HG03175 (cell line): ENCODE measurements at regions not wholly inside any gene's neighbourhood (a gene's known extent, or its start where the extent isn't known, plus 50 kb on each side); places are given as distances from the start of the nearest gene placed in this dataset.

Experiments
- ATAC-seq: cut with Tn5 transposase; IDR thresholded peaks from one replicate; pipeline ENCODE4 v1.9.1; 2021; ENCODE audit warnings: mild to moderate bottlenecking, moderate library complexity; ENCODE audit not compliant: unreplicated experiment

DNA sequence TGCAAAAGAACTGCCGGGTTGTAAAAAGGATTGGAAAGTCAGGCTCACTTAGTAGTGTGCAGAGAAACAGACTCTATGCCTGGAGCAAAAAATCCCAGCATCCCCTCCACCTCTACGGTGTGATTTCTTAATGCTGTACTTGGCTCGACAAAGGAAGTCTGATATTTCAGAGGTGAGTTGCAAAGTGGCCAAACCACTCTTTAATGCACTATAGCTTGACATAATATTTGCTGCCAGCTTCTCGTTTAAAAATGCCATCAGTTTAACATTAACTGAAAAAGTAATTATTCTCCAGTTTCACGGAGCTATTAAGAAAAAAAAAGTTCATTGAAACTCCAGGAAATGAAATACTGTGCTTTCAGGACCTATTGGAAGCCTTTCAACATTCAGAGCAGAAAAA lies 448.3 kb upstream of the ZFP42 start:
- no peak for ATAC-seq

DNA sequence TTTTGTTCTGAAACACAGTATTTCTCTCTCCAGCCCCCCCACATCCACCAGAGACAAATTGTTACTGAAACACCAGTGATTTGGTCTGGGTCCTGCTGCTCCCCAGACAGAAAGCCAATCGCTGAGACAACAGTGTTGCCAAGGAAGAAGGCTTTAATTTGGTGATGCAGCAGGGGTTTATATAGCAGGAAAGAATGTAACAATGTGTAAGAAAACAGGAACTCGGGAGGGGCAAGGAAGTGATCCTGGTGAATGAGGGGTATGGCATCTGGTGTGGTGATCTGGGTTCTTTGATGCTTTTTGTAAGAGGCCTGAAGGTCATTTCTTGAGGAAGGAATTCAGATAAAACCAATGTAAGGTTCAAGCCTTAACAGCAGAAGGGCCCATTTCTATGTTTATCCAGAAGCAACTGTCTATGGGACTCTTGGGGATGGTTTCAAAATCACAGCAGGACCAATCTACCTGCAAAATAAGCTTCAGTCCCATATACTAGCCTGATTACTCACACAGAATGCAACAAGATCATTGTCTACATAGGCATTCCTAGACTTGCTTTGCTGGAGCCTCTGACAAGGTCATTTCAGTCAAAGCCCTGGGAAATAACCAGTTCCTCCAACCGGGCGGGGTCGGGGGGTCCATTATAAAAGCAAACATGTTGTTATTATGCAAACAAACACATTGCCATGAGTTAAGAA lies 445.2 kb upstream of the ZFP42 start:
- no peak for ATAC-seq

DNA sequence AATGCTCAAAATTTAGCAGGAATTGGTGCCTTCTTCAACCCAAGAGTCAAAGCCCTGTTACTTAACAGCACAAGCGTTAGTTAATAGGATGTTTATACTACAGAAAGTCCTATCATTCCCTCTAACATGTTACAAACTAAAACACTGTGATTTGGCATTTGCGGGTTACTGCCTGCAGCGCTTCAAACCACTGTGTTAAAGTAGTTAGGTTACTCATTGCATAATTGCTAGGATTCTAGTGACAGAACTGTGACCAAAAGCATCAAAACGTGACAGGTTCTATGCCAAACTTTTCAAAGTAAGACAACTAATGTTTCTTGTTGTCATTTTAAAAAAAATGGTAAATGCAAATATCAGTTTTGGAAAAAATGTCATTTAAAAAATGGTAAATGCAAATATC lies 442.8 kb upstream of the ZFP42 start:
- no peak for ATAC-seq

DNA sequence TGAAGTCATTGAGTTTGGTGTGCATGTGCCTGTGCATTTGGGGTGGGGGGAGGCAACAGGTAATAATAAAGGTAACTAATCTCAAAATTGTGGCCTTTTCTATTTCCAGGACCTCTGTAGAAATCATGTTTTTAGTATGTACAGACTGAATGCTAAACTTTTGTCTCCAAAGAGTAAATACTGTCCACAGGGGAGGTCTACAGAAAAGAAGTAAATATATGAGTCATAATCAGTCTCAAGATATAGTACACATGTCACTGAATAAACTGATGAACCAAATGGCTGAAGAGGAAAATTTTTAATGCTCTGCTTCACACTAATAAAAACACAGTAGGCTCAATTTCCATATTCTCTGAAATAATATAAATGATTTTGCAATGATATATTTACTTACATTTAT lies 440.4 kb upstream of the ZFP42 start:
- no peak for ATAC-seq

DNA sequence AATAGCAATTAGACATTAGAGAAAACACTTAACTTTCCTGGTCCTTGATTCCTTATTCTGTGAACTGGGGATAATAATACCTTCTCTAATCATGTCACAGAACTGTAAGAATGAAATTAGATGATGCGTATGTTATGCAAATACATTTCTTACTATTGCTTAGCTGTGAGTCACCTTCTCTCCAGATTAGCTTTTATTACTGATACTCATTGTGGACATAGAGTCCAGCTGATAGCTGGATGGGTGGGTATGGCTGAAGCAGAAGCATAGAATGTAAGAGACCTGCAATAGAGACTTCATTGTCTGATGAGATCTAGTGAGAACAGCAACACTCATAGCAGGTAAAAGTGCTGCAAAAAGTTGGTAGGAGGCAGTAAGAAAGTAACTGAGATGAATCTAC lies 437.2 kb upstream of the ZFP42 start:
- no peak for ATAC-seq

DNA sequence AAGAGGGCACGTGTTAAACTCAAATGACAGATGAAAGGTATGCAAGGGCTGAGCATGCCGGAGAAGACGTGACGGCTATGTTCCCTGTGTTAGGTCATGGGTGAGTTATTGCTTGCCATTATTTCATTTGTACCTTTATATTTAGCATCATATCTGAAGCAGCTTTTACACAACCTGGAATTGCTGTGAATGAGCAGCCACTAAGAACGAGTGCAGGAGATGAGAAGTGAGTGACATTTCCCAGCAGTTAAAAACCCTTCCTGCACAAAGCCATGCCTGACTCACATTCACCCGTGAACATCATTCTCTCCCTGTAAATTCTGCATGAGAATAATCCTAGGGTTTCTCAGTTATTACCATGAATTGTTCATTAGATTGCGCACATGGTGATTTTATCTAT lies 433.2 kb upstream of the ZFP42 start:
- ATAC-seq: no peak

DNA sequence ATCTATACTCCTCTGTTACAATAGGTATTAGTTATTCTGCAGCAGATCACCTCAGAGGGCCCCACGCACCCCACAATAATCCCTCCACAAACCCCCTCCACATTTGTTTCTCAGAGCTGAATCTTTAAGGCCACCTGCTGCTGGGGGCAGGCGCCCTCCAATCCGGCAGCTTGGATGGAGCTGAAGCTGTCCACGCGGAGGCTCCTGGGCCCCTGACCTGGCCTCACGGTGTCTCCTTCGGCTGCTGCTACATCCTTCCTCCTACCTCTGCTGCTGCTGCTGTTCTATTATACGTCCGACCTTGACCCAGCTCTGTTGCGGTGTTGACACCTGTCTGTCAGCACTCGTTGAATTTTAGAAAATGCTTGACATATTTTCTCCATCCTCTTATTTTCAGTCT lies 430.2 kb upstream of the ZFP42 start:
- ATAC-seq: no peak

DNA sequence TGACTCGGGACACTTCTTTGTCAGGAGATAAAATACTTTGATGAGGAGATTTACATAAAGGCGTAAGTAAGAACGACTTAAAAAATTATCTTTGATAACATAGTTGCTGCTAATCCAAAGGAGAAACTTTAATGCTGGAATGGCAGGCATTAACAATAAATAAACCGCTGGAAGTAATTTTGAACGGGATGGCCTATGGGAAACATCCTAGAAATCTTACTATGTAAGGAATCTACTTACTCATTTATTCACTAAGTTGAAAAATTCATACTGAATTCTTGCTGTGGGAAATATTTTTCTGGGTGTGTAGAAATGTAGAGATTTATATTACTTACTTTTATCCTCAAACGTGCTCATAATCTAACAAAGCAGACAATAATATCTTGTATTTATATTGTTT lies 425.7 kb upstream of the ZFP42 start:
- ATAC-seq: no peak

DNA sequence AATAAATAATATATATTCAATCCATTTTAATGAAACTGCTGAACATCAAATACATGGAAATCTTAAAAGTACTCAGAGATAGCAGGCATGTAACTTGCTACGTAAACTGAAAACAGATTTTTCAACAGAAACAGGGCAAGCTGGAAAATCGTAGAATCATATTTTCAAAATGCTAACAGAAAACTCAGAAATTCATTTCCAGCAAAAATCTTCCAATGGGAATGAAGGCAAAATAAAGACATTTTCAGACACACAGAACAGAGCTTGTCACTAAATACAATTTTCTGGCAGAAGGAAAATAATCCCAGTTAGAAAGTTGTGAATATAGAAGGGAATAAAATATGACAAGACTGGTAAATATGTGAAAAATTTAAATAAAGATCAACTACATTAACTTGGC lies 419.9 kb upstream of the ZFP42 start:
- ATAC-seq: no peak

DNA sequence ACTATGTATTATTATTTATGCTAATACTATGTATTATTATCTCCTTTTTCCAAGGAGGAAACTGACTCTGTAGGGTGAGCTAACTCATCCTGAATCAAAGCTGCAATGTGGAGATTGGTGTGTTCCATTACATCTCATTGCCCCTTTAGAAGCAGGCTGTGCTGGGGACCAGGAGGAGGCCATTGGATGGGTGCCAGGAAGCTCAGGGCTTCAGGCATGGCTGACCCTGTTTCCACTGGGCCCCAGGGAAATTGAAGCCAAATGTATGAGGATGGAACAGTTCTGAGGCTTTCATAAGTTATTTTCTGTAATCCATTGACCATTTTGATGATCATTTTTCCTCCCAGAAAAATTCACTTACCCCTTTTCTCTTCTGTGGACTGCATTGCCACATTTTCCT lies 418.8 kb upstream of the ZFP42 start:
- no peak for ATAC-seq

DNA sequence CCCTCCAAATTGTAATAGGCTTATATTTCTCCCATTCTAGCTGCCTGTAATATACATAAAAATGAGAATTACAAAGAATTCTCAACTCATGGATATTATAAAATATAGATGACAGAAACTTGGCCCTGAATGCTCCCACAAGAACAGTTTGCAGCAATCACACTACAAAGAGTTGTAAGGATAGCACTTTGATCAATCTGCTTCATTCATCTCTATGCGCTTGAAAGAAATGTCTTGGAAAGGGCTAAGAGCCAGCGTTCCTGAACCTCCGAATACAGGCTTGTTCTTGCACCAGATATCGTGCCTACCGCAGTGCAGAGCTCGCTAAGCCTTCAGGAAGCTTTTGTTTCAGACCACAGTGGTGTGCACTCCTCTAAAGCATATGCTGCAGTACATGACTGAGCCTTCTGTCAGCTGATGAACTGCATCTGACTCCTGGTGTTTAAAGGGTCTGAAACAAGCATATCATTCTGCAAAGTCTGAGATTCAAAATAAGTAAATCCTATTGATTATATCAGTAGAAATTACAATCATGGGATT lies 417.6 kb upstream of the ZFP42 start:
- ATAC-seq: no peak

DNA sequence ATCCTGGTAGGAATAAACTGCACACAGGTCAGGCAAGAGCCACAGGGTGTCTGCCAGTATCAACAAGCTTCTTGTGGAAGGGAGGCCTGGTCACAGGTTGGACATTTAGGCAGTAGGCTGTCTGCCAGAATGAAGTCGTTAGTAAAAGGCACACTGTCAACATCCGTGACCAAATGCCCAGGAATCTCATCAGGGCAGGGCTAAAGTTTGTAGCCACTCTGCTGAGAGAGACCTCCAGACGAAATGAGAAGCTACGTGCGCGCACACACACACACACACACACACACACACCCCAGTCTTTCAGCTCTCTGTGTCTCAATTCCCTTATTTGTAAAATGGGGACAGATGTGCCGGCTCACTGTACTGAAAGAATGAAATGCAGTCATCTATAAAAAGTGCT lies 408.7 kb upstream of the ZFP42 start:
- no peak for ATAC-seq

DNA sequence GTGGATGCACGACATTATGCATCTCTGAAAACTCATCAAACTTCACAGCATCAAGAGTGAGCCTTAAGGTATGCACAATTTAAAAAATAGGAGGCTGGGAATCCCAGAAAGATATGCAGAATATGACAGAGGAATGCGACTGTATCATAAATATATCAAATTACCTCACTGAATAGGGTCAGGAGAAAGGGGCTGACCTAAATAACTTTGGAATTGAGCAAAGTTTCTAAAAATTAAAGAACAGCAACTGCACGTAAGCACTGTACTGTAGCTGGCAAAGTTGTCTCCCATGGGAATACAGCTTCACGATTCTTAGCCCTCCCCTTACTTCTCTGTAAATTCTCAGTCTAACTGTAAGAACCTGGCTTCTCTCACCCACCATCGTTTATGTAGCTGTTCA lies 397.4 kb upstream of the ZFP42 start:
- no peak for ATAC-seq

DNA sequence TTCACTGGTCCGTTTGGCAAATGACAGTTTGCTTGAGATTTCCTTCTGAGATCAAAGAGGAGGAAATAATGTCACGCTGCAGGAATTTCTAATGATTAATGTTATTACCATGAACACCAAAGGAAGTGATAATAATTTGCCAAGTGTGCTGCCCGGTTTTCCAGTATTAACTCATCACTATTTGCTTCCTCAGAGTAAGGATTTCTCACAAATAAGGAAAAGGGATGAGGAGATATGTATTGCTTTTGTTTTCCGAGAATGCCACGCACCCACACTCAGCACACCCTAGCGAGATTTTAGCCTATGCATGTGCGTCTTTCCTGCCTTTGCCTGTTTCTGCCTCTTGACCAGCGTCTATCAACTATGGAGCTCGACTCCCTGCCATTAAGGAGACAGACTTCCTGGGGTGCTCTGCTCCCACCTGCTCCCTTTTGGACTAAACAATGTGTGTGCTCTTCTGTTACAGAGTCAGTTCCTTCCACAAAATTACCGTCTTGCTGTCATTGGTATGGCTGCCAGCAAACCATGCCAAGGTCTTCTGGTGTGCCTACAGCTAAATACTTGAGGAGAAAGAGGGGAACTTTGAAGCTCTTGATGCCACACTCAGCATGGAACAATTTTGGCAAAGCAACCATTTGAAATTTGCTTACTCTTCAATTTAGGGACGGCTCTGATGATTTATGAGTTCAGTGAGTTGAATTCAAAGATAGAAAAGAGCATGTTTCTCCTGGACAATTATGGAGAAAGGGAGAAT lies 393.1 kb upstream of the ZFP42 start:
- no peak for ATAC-seq

DNA sequence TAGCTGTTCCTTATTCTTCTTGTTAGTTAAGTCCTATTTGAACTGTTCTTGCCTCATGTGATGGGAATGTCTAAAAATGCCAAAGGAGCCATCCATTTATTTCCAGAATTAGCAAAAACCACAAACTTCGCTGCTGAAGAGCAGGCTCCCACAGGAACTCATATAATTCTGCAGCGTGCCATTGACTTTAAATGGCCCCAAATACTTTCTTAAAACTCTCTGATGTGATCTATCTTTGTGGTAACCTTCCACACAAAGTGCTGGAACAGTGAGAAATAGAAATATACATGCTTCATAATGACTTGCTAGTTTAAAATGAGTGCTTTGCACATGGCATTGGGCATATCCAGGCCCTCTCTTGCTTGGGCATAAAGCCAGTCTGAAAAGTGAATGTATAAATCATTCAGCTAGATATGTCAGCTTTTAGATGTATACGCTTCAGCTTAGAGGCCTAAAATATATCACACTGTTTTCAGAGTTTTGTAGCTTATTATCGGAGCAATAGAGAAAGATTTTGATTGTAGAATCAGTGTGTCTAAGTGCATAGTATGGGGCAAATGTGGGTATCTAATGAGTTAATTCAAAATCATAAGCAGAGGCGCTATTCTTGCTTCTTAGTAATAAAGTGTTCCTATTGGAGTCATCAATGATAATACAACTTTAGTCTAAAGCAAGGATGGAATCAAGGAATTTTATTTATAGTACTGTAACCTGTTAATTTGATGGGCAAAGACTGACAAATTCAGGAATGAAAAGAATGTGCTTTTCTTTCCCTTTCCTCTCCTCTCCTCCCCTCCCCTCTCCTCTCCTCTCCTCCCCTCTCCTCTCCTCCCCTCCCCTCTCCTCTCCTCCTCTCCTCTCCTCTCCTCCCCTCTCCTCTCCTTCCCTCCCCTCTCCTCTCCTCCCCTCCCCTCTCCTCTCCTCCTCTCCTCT lies 392.2 kb upstream of the ZFP42 start:
- ATAC-seq: no peak

DNA sequence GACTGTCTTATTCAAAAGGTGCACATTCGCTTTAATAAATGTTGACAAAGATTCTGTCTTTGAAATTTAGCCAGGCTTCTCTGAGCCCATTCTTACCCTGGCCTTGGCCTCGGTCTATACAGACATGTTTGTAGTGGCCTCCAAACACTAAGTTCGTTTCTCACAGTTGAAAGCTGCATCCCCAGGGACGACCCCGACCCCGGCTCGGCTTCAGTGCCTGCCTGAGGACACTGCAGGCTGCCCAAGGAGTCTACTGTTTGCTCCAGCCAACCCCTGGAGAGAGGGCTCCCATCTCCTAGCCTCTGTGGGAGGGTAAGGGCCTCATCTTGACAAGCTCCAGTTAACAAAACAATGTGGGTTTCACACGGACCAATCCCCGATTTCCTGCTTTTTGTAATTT lies 390.6 kb upstream of the ZFP42 start:
- ATAC-seq: no peak

DNA sequence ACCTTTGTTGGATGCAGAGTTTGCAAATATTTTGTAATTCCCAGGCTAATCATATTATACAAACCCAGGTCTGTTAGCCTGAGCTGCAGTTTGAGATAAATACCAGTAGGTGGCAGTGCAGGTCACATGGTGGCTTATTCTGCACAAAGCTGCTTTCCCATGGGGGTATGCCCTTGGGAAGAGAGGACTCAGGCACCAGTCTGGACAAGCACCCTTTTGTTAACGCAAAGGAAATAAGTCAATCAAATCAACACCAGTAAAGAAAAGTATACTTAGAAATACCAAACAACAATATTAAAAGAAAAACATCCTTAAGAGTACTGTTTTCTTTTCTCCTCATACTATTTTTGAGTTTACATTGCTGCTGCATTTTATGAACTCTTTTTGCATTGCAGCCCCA lies 389.0 kb upstream of the ZFP42 start:
- ATAC-seq: no peak

DNA sequence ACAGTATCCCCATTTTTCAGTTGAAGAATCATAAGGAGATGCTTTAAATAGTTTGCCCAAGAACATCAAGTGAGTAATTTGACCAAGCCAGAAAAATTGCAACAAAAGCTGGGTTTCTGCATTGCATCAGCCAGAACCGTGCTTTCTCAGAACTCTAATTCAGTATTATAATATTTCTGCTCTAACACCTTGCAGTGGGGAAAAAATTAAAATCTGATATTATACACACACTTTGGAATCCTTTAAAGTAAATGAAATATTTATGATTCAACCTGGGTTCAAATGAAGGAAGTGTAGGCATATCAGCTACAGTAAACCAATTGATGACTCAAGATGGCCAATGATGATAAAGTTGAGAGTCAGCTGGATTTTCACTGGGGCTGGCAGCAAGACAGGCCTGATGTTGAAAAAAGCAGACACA lies 387.6 kb upstream of the ZFP42 start:
- no peak for ATAC-seq

DNA sequence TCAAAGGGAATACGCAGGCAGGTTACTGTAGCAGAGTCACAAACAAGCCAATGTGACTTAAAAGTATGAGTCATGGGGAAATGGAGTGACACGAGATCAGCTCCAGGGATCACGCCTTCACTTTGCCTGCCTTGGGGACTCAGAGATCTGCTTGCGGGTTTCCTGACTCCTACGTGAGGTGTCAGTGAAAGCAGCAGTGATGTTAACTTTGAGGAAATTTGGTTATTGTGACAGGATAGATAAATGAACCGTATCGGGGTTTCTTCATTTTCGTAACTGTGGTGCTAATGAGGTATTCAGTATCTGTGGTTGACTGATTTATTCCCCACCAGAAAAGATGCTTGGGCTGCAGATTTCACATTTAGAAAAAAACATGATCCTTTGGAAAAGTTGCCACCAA lies 383.3 kb upstream of the ZFP42 start:
- ATAC-seq: no peak

DNA sequence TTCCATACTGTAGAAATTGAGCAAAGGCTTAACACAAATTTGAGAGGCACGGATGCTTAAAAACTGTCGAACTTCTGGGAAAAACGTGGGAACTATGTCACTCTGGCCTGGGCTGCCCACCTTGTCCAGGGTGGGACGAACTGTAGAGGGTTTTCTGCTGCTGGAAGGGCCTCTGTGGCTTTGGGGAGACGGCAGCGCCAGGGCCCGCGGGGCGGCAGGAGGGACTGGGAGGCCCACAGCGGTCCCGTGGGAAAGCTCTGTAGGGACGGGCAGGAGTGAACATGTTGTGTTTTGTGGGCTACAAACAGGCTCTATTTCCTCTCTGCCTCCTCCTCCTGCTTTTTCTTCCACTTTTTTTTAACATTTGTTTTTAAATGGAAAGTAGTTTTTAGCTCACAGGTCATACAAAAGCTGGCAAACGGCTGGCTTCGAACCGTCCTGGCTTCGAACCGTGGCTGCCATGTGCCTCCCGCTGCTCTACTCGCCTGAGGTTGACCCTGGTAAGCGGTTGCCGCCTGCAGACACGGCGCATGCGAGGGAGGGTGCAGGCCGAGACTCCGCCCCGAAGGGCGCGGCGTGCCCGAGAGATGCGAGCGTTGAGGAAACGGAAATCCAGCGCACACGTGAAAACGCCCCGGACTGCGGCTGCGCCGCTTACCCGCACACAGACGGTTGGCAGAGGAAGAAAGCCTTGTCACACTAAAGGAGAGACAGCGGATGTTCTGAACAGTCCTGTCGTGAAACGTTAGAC lies 382.3 kb upstream of the ZFP42 start:
- ATAC-seq: no peak

DNA sequence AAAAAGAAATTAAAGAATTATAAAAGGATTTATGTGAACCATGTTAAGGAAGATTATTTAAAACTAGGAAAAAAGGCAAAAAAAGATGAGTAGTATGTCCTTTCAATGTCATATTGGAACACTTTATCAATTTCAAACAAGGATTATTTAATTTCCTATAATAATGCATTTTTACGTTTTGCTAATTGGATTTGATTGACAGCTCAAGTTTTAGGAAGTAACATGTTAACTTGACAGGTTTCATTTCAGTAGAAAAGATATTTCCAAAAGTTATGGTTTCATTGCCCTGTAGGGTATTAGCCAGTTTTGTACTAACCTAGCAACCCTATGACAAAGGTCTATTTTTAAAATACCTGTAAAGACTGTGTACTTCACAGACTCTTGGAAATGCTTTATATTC lies 379.6 kb upstream of the ZFP42 start:
- no peak for ATAC-seq
